NCI-H1694 (cell line): ENCODE measurements at regions not wholly inside any gene's neighbourhood (a gene's known extent, or its start where the extent isn't known, plus 50 kb on each side); places are given as distances from the start of the nearest gene placed in this dataset.

Experiments used
- DNase-seq: peaks from one replicate; lab custom pipeline; 2025; lab: John Stamatoyannopoulos, UW

GRCh38 chr16:62088731-62089410, 52.6 kb upstream of the CDH8 start:
- DNase-seq: no peak
